Spleen (tissue), 11 donors: ENCODE measurements at regions not wholly inside any gene's neighbourhood (a gene's known extent, or its start where the extent isn't known, plus 50 kb on each side); places are given as distances from the start of the nearest gene placed in this dataset.

Experiments
- DNase-seq: peaks from one replicate; pipeline ENCODE4 v3.0.0-alpha.2; 2020
- H3K27ac ChIP-seq, 8 donors: fragments of 200-600 bp; sonication (generic) in 7 of 8; 1 replicate in 4 of 8; 2 replicates in 4 of 8; pipeline versions ENCODE4 v1.5.0 to v1.8.0; 2016 to 2021; ENCODE audit warnings: inconsistent platforms in 4 of 8, mild to moderate bottlenecking in 4 of 8, moderate library complexity in 1 of 8
- H3K27me3 ChIP-seq, 7 donors: fragments of 200-600 bp; sonication (generic) in 6 of 7; replicated peaks in 1 of 7; 1 replicate in 4 of 7; 2 replicates in 3 of 7; pipeline versions ENCODE4 v1.5.0 to v1.8.0; 2016 to 2021; ENCODE audit warnings: inconsistent platforms in 3 of 7, mild to moderate bottlenecking in 1 of 7
- H3K36me3 ChIP-seq, 6 donors: fragments of 200-600 bp; sonication (generic) in 5 of 6; 1 replicate in 4 of 6; 2 replicates in 2 of 6; pipeline versions ENCODE4 v1.5.0 to v1.8.0; 2016 to 2021; ENCODE audit warnings: inconsistent platforms in 2 of 6
- H3K4me1 ChIP-seq, 6 donors: fragments of 200-600 bp; sonication (generic) in 5 of 6; 1 replicate in 3 of 6; 2 replicates in 3 of 6; pipeline versions ENCODE4 v1.5.0 to v1.8.0; 2016 to 2021; ENCODE audit warnings: inconsistent platforms in 3 of 6
- H3K4me3 ChIP-seq, 8 donors: fragments of 200-600 bp; sonication (generic) in 7 of 8; 1 replicate in 4 of 8; 2 replicates in 4 of 8; pipeline versions ENCODE4 v1.5.0 to v1.8.0; 2016 to 2021; ENCODE audit warnings: inconsistent platforms in 4 of 8, mild to moderate bottlenecking in 4 of 8, moderate library complexity in 2 of 8
- H3K9me3 ChIP-seq, 8 donors: fragments of 200-600 bp; sonication (generic) in 7 of 8; 1 replicate in 4 of 8; 2 replicates in 4 of 8; pipeline versions ENCODE4 v1.5.0 to v1.8.0; 2016 to 2021; ENCODE audit warnings: inconsistent platforms in 4 of 8
- CTCF ChIP-seq, 11 experiments: fragments of 200-600 bp in 7 of 11; fragments of 450-650 bp in 4 of 11; sonication (generic) in 4 of 11; IDR thresholded peaks in 8 of 11; conservative IDR thresholded peaks in 3 of 11; 1 replicate in 7 of 11; 2 replicates in 4 of 11; pipeline versions ENCODE4 v1.4.0 to v1.8.0; 2016 to 2021; ENCODE audit warnings: antibody characterized with exemption in 11 of 11, inconsistent platforms in 4 of 11, mild to moderate bottlenecking in 1 of 11
- POLR2A ChIP-seq, 3 donors: fragments of 450-650 bp; IDR thresholded peaks; one replicate each; pipeline ENCODE4 v1.5.1; 2017; ENCODE audit warnings: antibody characterized with exemption in 3 of 3, mild to moderate bottlenecking in 1 of 3
- POLR2AphosphoS5 ChIP-seq, 3 donors: sonication (generic); formaldehyde crosslinking; IDR thresholded peaks; one replicate each; pipeline ENCODE4 v1.5.1; 2017; ENCODE audit warnings: antibody characterized with exemption in 3 of 3
- WGBS, 5 donors: extraction: QIAGEN DNeasy Blood & Tissue Kit in 3 of 5; methylation state at CpG; one replicate each; pipeline versions ENCODE4 v1.1.5 to v1.1.7; 2013 to 2018; 5-methylcytosine and 5-hydroxymethylcytosine counted together
- intact Hi-C: fragments of 100-400 bp; cut with DNase I; formaldehyde crosslinking; loops from one replicate; pipeline ENCODE4 v1.15.0; 2023; ENCODE audit warnings: low total_unique reads
- donor health status: healthy with polysubstance abuse.
- donor health status: DM: no; HTN: no; CAD: no; lungs with moderate emphysema.
- donor health status: DM: no; HTN: no; CAD: no.
- donor health status: Bipolar disorder and iron deficiency.
- donor health status: healthy.
- donor health status: DM: no; HTN: no; CAD: no.
- donor health status: DM: yes; HTN: yes; CAD: no.

GRCh38 chr3:41097896-41098496 is 101.3 kb upstream of the CTNNB1 start:
- DNase-seq = no peak
- no peak for TF ChIP-seq POLR2A (IDR thresholded peaks at IDR 0.05)
- TF ChIP-seq CTCF (IDR thresholded peaks at IDR 0.05 in 8 of 11, conservative IDR thresholded peaks at IDR 0.05 in 3 of 11) = no peak
- TF ChIP-seq POLR2AphosphoS5 (IDR thresholded peaks at IDR 0.05) = no peak
- Histone ChIP-seq H3K27ac (no peak overlapping the region), H3K27me3 (no peaks in the 10 kb centered on the region), H3K36me3 (no peaks in the 10 kb centered on the region), H3K4me1 (no peaks in the 10 kb centered on the region), H3K4me3 (no peak overlapping the region), H3K9me3 (no peaks in the 10 kb centered on the region)
- 67 to 79% (median 72%) methylated on average over 3 of the region's 3 CpGs for WGBS, 5 donors
- intact Hi-C loops = no loop called here

GRCh38 chr3:41101231-41101630 is 98.1 kb upstream of the CTNNB1 start:
- Histone ChIP-seq H3K27me3 (no peaks in the 10 kb centered on the region), H3K36me3 (no peaks in the 10 kb centered on the region), H3K4me3 (no peak overlapping the region), H3K27ac (no peak overlapping the region), H3K9me3 (no peaks in the 10 kb centered on the region), H3K4me1 (no peaks in the 10 kb centered on the region)
- intact Hi-C loops = no loop called here
- WGBS, 5 donors = 82 to 97% (median 91%) methylated on average over 1 of the region's 1 CpG
- no peak for DNase-seq
- no peak for TF ChIP-seq POLR2AphosphoS5 (IDR thresholded peaks at IDR 0.05)
- TF ChIP-seq CTCF (IDR thresholded peaks at IDR 0.05 in 8 of 11, conservative IDR thresholded peaks at IDR 0.05 in 3 of 11) = no peak
- no peak for TF ChIP-seq POLR2A (IDR thresholded peaks at IDR 0.05)

GRCh38 chr3:41102053-41102556 is 97.2 kb upstream of the CTNNB1 start:
- intact Hi-C loops = no loop called here
- no peak for DNase-seq
- Histone ChIP-seq H3K36me3 (no peaks in the 10 kb centered on the region), H3K27me3 (no peaks in the 10 kb centered on the region), H3K4me1 (no peaks in the 10 kb centered on the region), H3K9me3 (no peaks in the 10 kb centered on the region), H3K27ac (no peak overlapping the region), H3K4me3 (no peak overlapping the region)
- WGBS, 5 donors = 84 to 92% (median 88%) methylated on average over 5 of the region's 5 CpGs
- TF ChIP-seq POLR2AphosphoS5 (IDR thresholded peaks at IDR 0.05) (no peak), CTCF (IDR thresholded peaks at IDR 0.05 in 8 of 11, conservative IDR thresholded peaks at IDR 0.05 in 3 of 11) (no peak), POLR2A (IDR thresholded peaks at IDR 0.05) (no peak)

GRCh38 chr3:41102750-41103149 is 96.6 kb upstream of the CTNNB1 start:
- H3K36me3 ChIP-seq = no peaks in the 10 kb centered on the region
- H3K4me1 ChIP-seq = no peaks in the 10 kb centered on the region
- H3K4me3 ChIP-seq = no peak overlapping the region
- intact Hi-C loops = no loop called here
- DNase-seq = no peak
- TF ChIP-seq CTCF (IDR thresholded peaks at IDR 0.05 in 8 of 11, conservative IDR thresholded peaks at IDR 0.05 in 3 of 11) (no peak), POLR2A (IDR thresholded peaks at IDR 0.05) (no peak), POLR2AphosphoS5 (IDR thresholded peaks at IDR 0.05) (no peak)
- no peaks in the 10 kb centered on the region for H3K27me3 ChIP-seq
- H3K9me3 ChIP-seq = no peaks in the 10 kb centered on the region
- H3K27ac ChIP-seq = no peak overlapping the region
- WGBS, 5 donors = 83 to 93% (median 86%) methylated on average over 3 of the region's 3 CpGs
